Activated naive CD8-positive, alpha-beta T cell treated with anti-CD3 and anti-CD28 coated beads, Interleukin-2, amount 10 ng/mL, durations not matched to agents 7 days and 5 days (primary cell): ENCODE measurements at regions not wholly inside any gene's neighbourhood (a gene's known extent, or its start where the extent isn't known, plus 50 kb on each side); places are given as distances from the start of the nearest gene placed in this dataset.
A peak's percentile ranks its signal among the peaks of the same experiment; 100 is the strongest.

Experiments
- ATAC-seq: fragments of 150-1000 bp; cut with Tn5 transposase; one replicate; pipeline ENCODE4 v1.10.0; 2021; ENCODE audit warnings: low read depth, moderate library complexity
- POLR2A ChIA-PET: fragments of 350-600 bp; sonication (Branson Sonifier 250); formaldehyde crosslinking; loops from one replicate; lab custom pipeline; 2021; ENCODE audit warnings: antibody characterized with exemption; lab: Charles Lee
- DNase-seq: peaks from one replicate; pipeline ENCODE4 v3.0.0; 2021
- H3K27ac Mint-ChIP-seq: one replicate; pipeline ENCODE4 v1.8.0; 2022; ENCODE audit warnings: mild to moderate bottlenecking, mixed read lengths
- H3K27me3 Mint-ChIP-seq: one replicate; pipeline ENCODE4 v1.8.0; 2022; ENCODE audit warnings: mild to moderate bottlenecking, moderate library complexity, mixed read lengths
- H3K36me3 Mint-ChIP-seq: one replicate; pipeline ENCODE4 v1.8.0; 2021; ENCODE audit warnings: mild to moderate bottlenecking, mixed read lengths
- H3K4me1 Mint-ChIP-seq: one replicate; pipeline ENCODE4 v1.8.0; 2021; ENCODE audit warnings: mixed read lengths
- H3K4me3 Mint-ChIP-seq: one replicate; pipeline ENCODE4 v1.8.0; 2022; ENCODE audit warnings: mild to moderate bottlenecking, moderate library complexity, mixed read lengths
- H3K9me3 Mint-ChIP-seq: one replicate; pipeline ENCODE4 v1.8.0; 2021; ENCODE audit warnings: mixed read lengths

- Mint-ChIP-seq H3K27ac (peak overlapping the region; percentile 65), H3K36me3 (no peaks in the 10 kb centered on the region), H3K4me3 (peak overlapping the region; percentile 11), H3K9me3 (no peaks in the 10 kb centered on the region), H3K4me1 (peaks cover 28% of the 10 kb centered on the region), H3K27me3 (no peaks in the 10 kb centered on the region)
- ATAC-seq, result no peak
- POLR2A ChIA-PET, result no interaction called here
- no peak for DNase-seq
Measured at GRCh38 chr16:85312174-85312573, 199.9 kb upstream of the CIBAR2 start.

- ATAC-seq, result no peak
- H3K27me3 Mint-ChIP-seq, result no peaks in the 10 kb centered on the region
- no peaks in the 10 kb centered on the region for H3K9me3 Mint-ChIP-seq
- DNase-seq, result peak; percentile 31
- H3K36me3 Mint-ChIP-seq, result no peaks in the 10 kb centered on the region
- no peak overlapping the region for H3K27ac Mint-ChIP-seq
- POLR2A ChIA-PET, result no interaction called here
- peaks cover 23% of the 10 kb centered on the region for H3K4me1 Mint-ChIP-seq
- no peak overlapping the region for H3K4me3 Mint-ChIP-seq
Measured at GRCh38 chr16:85312642-85313525, 200.6 kb upstream of the CIBAR2 start.

GRCh38 chr16:85313526-85314301 is 201.4 kb upstream of the CIBAR2 start:
- Mint-ChIP-seq H3K4me1 (peaks cover 16% of the 10 kb centered on the region), H3K4me3 (no peak overlapping the region), H3K27ac (no peak overlapping the region), H3K27me3 (no peaks in the 10 kb centered on the region), H3K9me3 (no peaks in the 10 kb centered on the region), H3K36me3 (no peaks in the 10 kb centered on the region)
- DNase-seq, result no peak
- POLR2A ChIA-PET, result no interaction called here
- ATAC-seq, result no peak

- no peak for ATAC-seq
- Mint-ChIP-seq H3K27me3 (no peaks in the 10 kb centered on the region), H3K4me3 (no peak overlapping the region), H3K9me3 (no peaks in the 10 kb centered on the region), H3K27ac (no peak overlapping the region), H3K4me1 (peaks cover 15% of the 10 kb centered on the region), H3K36me3 (no peaks in the 10 kb centered on the region)
- POLR2A ChIA-PET, result no interaction called here
- no peak for DNase-seq
Measured at GRCh38 chr16:85314512-85314971, 202.3 kb upstream of the CIBAR2 start.

GRCh38 chr16:85315866-85316265 is 203.6 kb upstream of the CIBAR2 start:
- ATAC-seq (no peak), DNase-seq (no peak)
- POLR2A ChIA-PET, result no interaction called here
- Mint-ChIP-seq H3K4me3 (no peak overlapping the region), H3K4me1 (peaks cover 11% of the 10 kb centered on the region), H3K9me3 (no peaks in the 10 kb centered on the region), H3K36me3 (no peaks in the 10 kb centered on the region), H3K27me3 (no peaks in the 10 kb centered on the region), H3K27ac (no peak overlapping the region)

- ATAC-seq (peak; percentile 80), DNase-seq (peak; percentile 73)
- H3K27me3 Mint-ChIP-seq, result no peaks in the 10 kb centered on the region
- POLR2A ChIA-PET, result no interaction called here
- no peaks in the 10 kb centered on the region for H3K36me3 Mint-ChIP-seq
- H3K4me3 Mint-ChIP-seq, result no peak overlapping the region
- no peak overlapping the region for H3K27ac Mint-ChIP-seq
- H3K9me3 Mint-ChIP-seq, result no peaks in the 10 kb centered on the region
- H3K4me1 Mint-ChIP-seq, result peaks cover 5% of the 10 kb centered on the region
Measured at GRCh38 chr16:85316321-85316919, 204.1 kb upstream of the CIBAR2 start.

- ATAC-seq (no peak), DNase-seq (no peak)
- Mint-ChIP-seq H3K4me1 (peaks cover 3% of the 10 kb centered on the region), H3K9me3 (no peaks in the 10 kb centered on the region), H3K27ac (no peak overlapping the region), H3K27me3 (no peaks in the 10 kb centered on the region), H3K36me3 (no peaks in the 10 kb centered on the region), H3K4me3 (no peak overlapping the region)
- POLR2A ChIA-PET, result no interaction called here
Measured at GRCh38 chr16:85316944-85317343, 204.7 kb upstream of the CIBAR2 start.

GRCh38 chr16:85317704-85318103 is 205.4 kb upstream of the CIBAR2 start:
- Mint-ChIP-seq H3K36me3 (no peaks in the 10 kb centered on the region), H3K27me3 (no peaks in the 10 kb centered on the region), H3K4me3 (no peak overlapping the region), H3K27ac (no peak overlapping the region), H3K4me1 (no peaks in the 10 kb centered on the region), H3K9me3 (no peaks in the 10 kb centered on the region)
- POLR2A ChIA-PET, result no interaction called here
- DNase-seq, result no peak
- no peak for ATAC-seq

- H3K4me1 Mint-ChIP-seq, result no peaks in the 10 kb centered on the region
- no peaks in the 10 kb centered on the region for H3K36me3 Mint-ChIP-seq
- ATAC-seq (no peak), DNase-seq (no peak)
- no peak overlapping the region for H3K4me3 Mint-ChIP-seq
- H3K27me3 Mint-ChIP-seq, result peaks cover 2% of the 10 kb centered on the region
- no peaks in the 10 kb centered on the region for H3K9me3 Mint-ChIP-seq
- POLR2A ChIA-PET, result interaction anchor here (0.6 to 1.6 kb wide), 2 partner anchors 16 to 258 kb away, joined by 3 read pairs; no protein-coding TSS in a partner anchor
- H3K27ac Mint-ChIP-seq, result no peak overlapping the region
Measured at GRCh38 chr16:85319208-85319983, 207.1 kb upstream of the CIBAR2 start.

GRCh38 chr16:85319984-85320440 is 207.7 kb upstream of the CIBAR2 start:
- H3K27me3 Mint-ChIP-seq, result peaks cover 2% of the 10 kb centered on the region
- ATAC-seq (no peak), DNase-seq (no peak)
- H3K4me1 Mint-ChIP-seq, result no peaks in the 10 kb centered on the region
- no peaks in the 10 kb centered on the region for H3K36me3 Mint-ChIP-seq
- H3K4me3 Mint-ChIP-seq, result no peak overlapping the region
- H3K9me3 Mint-ChIP-seq, result no peaks in the 10 kb centered on the region
- no peak overlapping the region for H3K27ac Mint-ChIP-seq
- POLR2A ChIA-PET, result interaction anchor here (0.6 to 1.6 kb wide), 2 partner anchors 17 to 259 kb away, joined by 3 read pairs; no protein-coding TSS in a partner anchor

- Mint-ChIP-seq H3K27me3 (peaks cover 2% of the 10 kb centered on the region), H3K27ac (no peak overlapping the region), H3K36me3 (no peaks in the 10 kb centered on the region), H3K4me1 (no peaks in the 10 kb centered on the region), H3K4me3 (no peak overlapping the region), H3K9me3 (no peaks in the 10 kb centered on the region)
- no peak for DNase-seq
- POLR2A ChIA-PET, result interaction anchor here (1.6 kb wide), 1 partner anchor 18 kb away, joined by 3 read pairs; no protein-coding TSS in a partner anchor
- ATAC-seq, result no peak
Measured at GRCh38 chr16:85320677-85321385, 208.6 kb upstream of the CIBAR2 start.

- H3K27me3 Mint-ChIP-seq, result peaks cover 2% of the 10 kb centered on the region
- POLR2A ChIA-PET, result no interaction called here
- H3K4me1 Mint-ChIP-seq, result no peaks in the 10 kb centered on the region
- H3K9me3 Mint-ChIP-seq, result no peaks in the 10 kb centered on the region
- no peaks in the 10 kb centered on the region for H3K36me3 Mint-ChIP-seq
- no peak for DNase-seq
- no peak overlapping the region for H3K27ac Mint-ChIP-seq
- no peak overlapping the region for H3K4me3 Mint-ChIP-seq
- ATAC-seq, result no peak
Measured at GRCh38 chr16:85321509-85322271, 209.4 kb upstream of the CIBAR2 start.
